GM13976 (cell line): ENCODE measurements at regions not wholly inside any gene's neighbourhood (a gene's known extent, or its start where the extent isn't known, plus 50 kb on each side); places are given as distances from the start of the nearest gene placed in this dataset.

Source experiments
- DNase-seq: peaks from one replicate; pipeline ENCODE4 v3.0.0; 2012; ENCODE audit warnings: low spot score
- CTCF ChIP-seq: IDR thresholded peaks from 2 replicates; pipeline ENCODE4 v1.5.1; 2012; ENCODE audit warnings: borderline replicate concordance, mild to moderate bottlenecking; ENCODE audit not compliant: insufficient read depth; ENCODE audit errors: extremely low read depth, missing control alignments, control extremely low read depth
- in situ Hi-C: fragments of 300-500 bp; cut with MboI; formaldehyde crosslinking; loops from one replicate; pipeline ENCODE4 v1.12.0; 2022; ENCODE audit warnings: low sequenced_read_pairs, mixed read lengths, inconsistent platforms; ENCODE audit not compliant: unreplicated experiment

GRCh38 chr20:22880277-22880676, 154.8 kb upstream of the SSTR4 start:
- DNase-seq, result no peak
- no peak for TF ChIP-seq CTCF
- in situ Hi-C loops, result no loop called here

- no peak for TF ChIP-seq CTCF
- in situ Hi-C loops, result no loop called here
- no peak for DNase-seq
Measured at GRCh38 chr20:22887796-22888195, 147.3 kb upstream of the SSTR4 start.

- in situ Hi-C loops, result no loop called here
- no peak for TF ChIP-seq CTCF
- DNase-seq, result no peak
Measured at GRCh38 chr20:22890594-22891300, 144.4 kb upstream of the SSTR4 start.

GRCh38 chr20:22901164-22901563, 133.9 kb upstream of the SSTR4 start:
- DNase-seq, result no peak
- no peak for TF ChIP-seq CTCF
- in situ Hi-C loops, result no loop called here

GRCh38 chr20:22901921-22902320, 133.2 kb upstream of the SSTR4 start:
- DNase-seq, result no peak
- TF ChIP-seq CTCF, result no peak
- in situ Hi-C loops, result no loop called here

- DNase-seq, result no peak
- no peak for TF ChIP-seq CTCF
- in situ Hi-C loops, result no loop called here
Measured at GRCh38 chr20:22904386-22904785, 130.7 kb upstream of the SSTR4 start.

GRCh38 chr20:22904905-22905304, 130.2 kb upstream of the SSTR4 start:
- in situ Hi-C loops, result no loop called here
- no peak for TF ChIP-seq CTCF
- DNase-seq, result no peak
